Right lobe of liver (tissue), 6 donors: ENCODE measurements at regions not wholly inside any gene's neighbourhood (a gene's known extent, or its start where the extent isn't known, plus 50 kb on each side); places are given as distances from the start of the nearest gene placed in this dataset.
"Not testable (repeated sequence)": the region's sequence is repeated elsewhere in the genome, so short reads cannot be mapped to it uniquely, and the experiment has no call there.

Experiments
- ATAC-seq, 4 donors: fragments of 200-7000 bp; cut with Tn5 transposase; one replicate each; pipeline ENCODE4 v1.9.1; 2020; ENCODE audit warnings: mild to moderate bottlenecking in 4 of 4, moderate library complexity in 4 of 4
- DNase-seq, 3 donors: peaks; one replicate each; pipeline ENCODE4 v3.0.0-alpha.2; 2020
- H3K27ac ChIP-seq, 3 donors: fragments of 200-600 bp; one replicate each; pipeline ENCODE4 v1.8.0; 2022
- H3K27me3 ChIP-seq, 2 donors: fragments of 200-600 bp; one replicate each; pipeline ENCODE4 v1.8.0; 2022
- H3K36me3 ChIP-seq, 4 donors: fragments of 200-600 bp; sonication (generic) in 1 of 4; one replicate each; pipeline versions ENCODE4 v1.5.1 to v1.8.0; 2017 to 2022; ENCODE audit warnings: control low read depth in 1 of 4
- H3K4me1 ChIP-seq, 4 donors: fragments of 200-600 bp; sonication (generic) in 1 of 4; one replicate each; pipeline versions ENCODE4 v1.5.1 to v1.8.0; 2017 to 2022; ENCODE audit warnings: control low read depth in 1 of 4
- H3K4me3 ChIP-seq, 3 donors: fragments of 200-600 bp; one replicate each; pipeline ENCODE4 v1.8.0; 2022
- H3K9me3 ChIP-seq, 4 donors: fragments of 200-600 bp; sonication (generic) in 1 of 4; one replicate each; pipeline versions ENCODE4 v1.5.1 to v1.8.0; 2017 to 2022; ENCODE audit warnings: control low read depth in 1 of 4
- POLR2A ChIP-seq: fragments of 450-650 bp; IDR thresholded peaks from one replicate; pipeline ENCODE4 v1.6.1; 2017; ENCODE audit warnings: antibody characterized with exemption, mild to moderate bottlenecking
- WGBS: methylation state at CpG from one replicate; pipeline ENCODE4 v1.1.6; 2018; ENCODE audit warnings: low coverage, low lambda C conversion rate; ENCODE audit not compliant: insufficient coverage; ENCODE audit errors: missing lambda C conversion rate; 5-methylcytosine and 5-hydroxymethylcytosine counted together
- intact Hi-C, 2 donors: fragments of 100-400 bp; cut with DNase I; formaldehyde crosslinking; loops; one replicate each; pipeline versions ENCODE4 v1.11.2 to v1.14.1; 2022
- TF ChIP-seq, protein P1 (sequence below), 4 donors: fragments of 200-600 bp in 3 of 4; fragments of 450-650 bp in 1 of 4; IDR thresholded peaks; one replicate each; pipeline versions ENCODE4 v1.5.1 to v1.8.0; 2016 to 2022; ENCODE audit warnings: antibody characterized with exemption in 4 of 4, mild to moderate bottlenecking in 2 of 4
- donor health status: DM: no; HTN: yes; CAD: no.
- donor health status: DM: no; HTN: no; CAD: no.
- donor health status: DM: no; HTN: no; CAD: no.
- donor health status: DM: no; HTN: yes; CAD: no.
- donor health status: DM: no; HTN: yes; CAD: no.

DNA sequence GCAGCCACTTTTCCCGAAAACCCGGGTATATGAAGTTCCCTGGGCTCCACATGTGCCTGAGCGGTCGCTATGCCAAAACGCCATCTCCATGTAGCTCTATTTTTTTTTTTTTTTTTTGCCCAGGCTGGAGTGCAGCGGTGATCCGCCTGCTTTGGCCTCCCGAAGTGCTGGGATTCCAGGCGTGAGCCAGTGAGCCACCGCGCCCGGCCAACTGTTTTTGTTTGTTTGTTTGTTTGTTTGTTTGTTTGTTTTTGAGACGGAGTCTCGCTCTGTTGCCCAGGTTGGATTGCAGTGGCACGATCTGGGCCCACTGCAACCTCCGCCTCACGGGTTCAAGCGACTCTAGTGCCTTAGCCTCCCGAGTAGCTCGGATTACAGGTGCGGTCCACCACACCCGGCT, 237.5 kb upstream of the IRAK1BP1 start:
- TF ChIP-seq, protein P1, sequence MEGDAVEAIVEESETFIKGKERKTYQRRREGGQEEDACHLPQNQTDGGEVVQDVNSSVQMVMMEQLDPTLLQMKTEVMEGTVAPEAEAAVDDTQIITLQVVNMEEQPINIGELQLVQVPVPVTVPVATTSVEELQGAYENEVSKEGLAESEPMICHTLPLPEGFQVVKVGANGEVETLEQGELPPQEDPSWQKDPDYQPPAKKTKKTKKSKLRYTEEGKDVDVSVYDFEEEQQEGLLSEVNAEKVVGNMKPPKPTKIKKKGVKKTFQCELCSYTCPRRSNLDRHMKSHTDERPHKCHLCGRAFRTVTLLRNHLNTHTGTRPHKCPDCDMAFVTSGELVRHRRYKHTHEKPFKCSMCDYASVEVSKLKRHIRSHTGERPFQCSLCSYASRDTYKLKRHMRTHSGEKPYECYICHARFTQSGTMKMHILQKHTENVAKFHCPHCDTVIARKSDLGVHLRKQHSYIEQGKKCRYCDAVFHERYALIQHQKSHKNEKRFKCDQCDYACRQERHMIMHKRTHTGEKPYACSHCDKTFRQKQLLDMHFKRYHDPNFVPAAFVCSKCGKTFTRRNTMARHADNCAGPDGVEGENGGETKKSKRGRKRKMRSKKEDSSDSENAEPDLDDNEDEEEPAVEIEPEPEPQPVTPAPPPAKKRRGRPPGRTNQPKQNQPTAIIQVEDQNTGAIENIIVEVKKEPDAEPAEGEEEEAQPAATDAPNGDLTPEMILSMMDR (IDR thresholded peaks at IDR 0.05), result no peak
- TF ChIP-seq POLR2A, result no peak
- ATAC-seq (no peak), DNase-seq (no peak)
- Histone ChIP-seq H3K27ac (no peak overlapping the region), H3K27me3 (no peaks in the 10 kb centered on the region), H3K9me3 (no peaks in the 10 kb centered on the region), H3K4me3 (no peak overlapping the region), H3K36me3 (no peaks in the 10 kb centered on the region), H3K4me1 (no peaks in the 10 kb centered on the region)
- intact Hi-C loops, result no loop called here
- WGBS, result 64% methylated on average over 6 of the region's 22 CpGs

DNA sequence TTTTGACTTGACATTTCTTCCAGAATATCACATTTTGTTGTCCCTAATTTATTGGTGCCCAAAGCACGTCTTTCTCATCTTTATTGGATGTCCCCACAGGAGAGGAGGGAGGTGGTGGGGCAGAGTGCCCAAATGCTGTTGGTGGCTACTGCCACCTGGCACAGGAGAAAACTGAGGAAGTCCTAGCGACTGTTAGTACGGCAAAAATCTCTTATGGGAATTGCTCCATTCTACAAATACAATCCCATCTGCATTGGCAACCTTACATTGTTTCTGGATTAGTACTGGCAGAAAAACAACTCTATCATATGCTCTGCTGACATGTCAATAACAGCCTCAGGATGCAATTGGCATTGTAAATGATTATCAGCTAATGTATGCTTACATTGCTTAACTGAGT, 235.4 kb upstream of the IRAK1BP1 start:
- DNase-seq (no peak), ATAC-seq (no peak)
- no peaks in the 10 kb centered on the region for H3K36me3 ChIP-seq
- no peak overlapping the region for H3K4me3 ChIP-seq
- H3K27ac ChIP-seq, result no peak overlapping the region
- WGBS, result 16% methylated on average over 3 of the region's 3 CpGs
- intact Hi-C loops, result no loop called here
- no peaks in the 10 kb centered on the region for H3K27me3 ChIP-seq
- no peaks in the 10 kb centered on the region for H3K9me3 ChIP-seq
- TF ChIP-seq, protein P1 (IDR thresholded peaks at IDR 0.05), result no peak
- TF ChIP-seq POLR2A, result no peak
- H3K4me1 ChIP-seq, result no peaks in the 10 kb centered on the region

DNA sequence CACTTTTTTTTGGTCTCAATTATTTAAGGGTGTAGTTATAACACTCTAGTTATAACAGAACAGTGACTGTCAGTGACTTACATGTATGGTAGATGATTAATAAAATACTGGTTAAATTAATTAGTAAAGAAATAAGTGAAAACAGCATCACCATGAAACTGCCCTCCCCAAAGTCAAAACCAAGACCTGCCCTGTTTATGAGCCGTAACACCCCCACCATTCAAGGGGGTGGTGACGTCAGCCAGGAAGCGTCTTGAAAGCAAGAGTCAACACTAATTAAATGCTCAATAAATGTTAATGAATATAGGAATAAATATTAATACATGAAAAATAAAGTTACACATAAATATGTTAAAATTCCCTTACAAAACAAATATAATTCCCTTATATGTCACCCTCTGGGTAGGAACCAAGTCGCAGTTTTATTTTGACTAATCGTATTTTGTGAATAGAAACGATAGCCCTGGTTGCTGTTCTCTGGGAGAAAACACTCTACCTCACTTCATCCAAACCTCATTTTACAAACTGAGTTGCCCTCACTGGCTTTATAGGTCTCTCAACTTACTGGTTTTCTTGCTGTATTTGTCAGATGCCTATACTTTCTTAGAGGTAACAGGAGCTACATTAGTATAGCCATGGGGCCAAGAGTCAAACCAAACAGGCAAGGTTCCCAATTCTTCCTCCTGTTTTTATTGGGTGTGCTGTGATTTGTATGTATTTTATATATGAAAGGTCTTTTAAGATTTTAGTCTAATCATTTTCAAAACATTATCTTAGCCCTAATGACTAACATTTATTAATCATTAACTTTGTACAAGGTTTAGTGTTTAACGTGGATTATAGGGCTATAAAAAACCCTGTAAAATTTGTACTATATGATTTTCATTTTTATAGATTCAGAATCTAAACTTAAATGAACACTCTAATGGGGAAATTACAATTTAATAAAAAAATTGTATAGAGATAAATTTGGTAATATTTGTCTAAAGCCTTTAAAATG, 227.9 kb upstream of the IRAK1BP1 start:
- intact Hi-C loops, result no loop called here
- no peaks in the 10 kb centered on the region for H3K4me1 ChIP-seq
- no peaks in the 10 kb centered on the region for H3K36me3 ChIP-seq
- H3K27ac ChIP-seq, result no peak overlapping the region
- no peaks in the 10 kb centered on the region for H3K9me3 ChIP-seq
- H3K27me3 ChIP-seq, result no peaks in the 10 kb centered on the region
- 52% methylated on average over 7 of the region's 7 CpGs for WGBS
- H3K4me3 ChIP-seq, result no peak overlapping the region
- ATAC-seq, result no peak
- TF ChIP-seq, protein P1 (IDR thresholded peaks at IDR 0.05), result no peak
- TF ChIP-seq POLR2A, result no peak
- no peak for DNase-seq

DNA sequence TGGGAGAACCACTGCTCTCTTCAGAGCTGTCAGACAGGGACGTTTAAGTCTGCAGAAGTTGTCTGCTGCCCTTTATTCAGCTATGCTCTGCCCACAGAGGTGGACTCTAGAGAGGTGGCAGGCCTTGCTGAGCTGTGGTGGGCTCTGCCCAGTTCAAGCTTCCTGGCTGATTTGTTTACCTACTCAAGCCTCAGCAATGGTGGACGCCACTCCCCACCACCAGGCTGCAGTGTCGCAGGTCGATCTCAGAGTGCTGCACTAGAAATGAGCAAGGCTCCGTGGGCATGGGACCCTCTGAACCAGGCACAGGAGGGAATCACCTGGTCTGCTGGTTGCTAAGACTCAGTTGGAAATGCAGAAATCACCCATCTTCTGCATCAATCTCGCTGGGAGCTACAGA, 223.4 kb upstream of the IRAK1BP1 start:
- H3K27me3 ChIP-seq, H3K27ac ChIP-seq, H3K36me3 ChIP-seq, intact Hi-C loops, DNase-seq, H3K4me3 ChIP-seq, ATAC-seq, H3K9me3 ChIP-seq, H3K4me1 ChIP-seq: not testable (repeated sequence)
- no CpG with 5 or more reads among the region's 6 CpGs for WGBS

DNA sequence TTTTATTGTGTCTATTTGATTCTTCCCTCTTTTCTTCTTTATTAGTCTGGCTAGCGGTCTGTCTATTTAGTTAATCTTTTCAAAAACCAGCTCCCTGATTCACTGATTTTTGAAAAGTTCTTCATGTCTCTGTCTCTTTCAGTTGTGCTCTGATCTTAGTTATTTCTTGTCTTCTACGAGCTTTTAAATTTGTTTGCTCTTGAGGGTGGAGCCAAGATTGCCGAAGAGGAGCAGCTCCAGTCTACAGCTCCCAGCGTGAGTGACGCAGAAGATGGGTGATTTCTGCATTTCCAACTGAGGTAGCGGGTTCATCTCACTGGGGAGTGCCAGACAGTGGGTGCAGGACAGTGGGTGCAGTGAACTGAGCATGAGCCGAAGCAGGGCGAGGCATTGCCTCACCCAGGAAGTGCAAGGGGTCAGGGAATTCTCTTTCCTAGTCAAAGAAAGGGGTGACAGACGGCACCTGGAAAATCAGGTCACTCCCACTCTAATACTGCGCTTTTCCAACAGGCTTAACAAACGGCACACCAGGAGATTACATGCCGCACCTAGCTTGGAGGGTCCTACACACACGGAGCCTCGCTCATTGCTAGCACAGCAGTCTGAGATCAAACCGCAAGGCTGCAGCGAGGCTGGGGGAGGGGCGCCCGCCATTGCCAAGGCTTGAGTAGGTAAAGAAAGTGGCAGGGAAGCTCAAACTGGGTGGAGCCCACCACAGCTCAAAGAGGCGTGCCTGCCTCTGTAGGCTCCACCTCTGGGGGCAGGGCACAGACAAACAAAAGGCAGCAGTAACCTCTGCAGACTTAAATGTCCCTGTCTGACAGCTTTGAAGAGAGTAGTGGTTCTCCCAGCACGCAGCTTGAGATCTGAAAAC, 220.6 kb upstream of the IRAK1BP1 start:
- H3K4me3 ChIP-seq, DNase-seq, H3K4me1 ChIP-seq, H3K27ac ChIP-seq, H3K36me3 ChIP-seq, intact Hi-C loops, H3K9me3 ChIP-seq, H3K27me3 ChIP-seq, ATAC-seq: not testable (repeated sequence)
- 62% methylated on average over 8 of the region's 20 CpGs for WGBS

DNA sequence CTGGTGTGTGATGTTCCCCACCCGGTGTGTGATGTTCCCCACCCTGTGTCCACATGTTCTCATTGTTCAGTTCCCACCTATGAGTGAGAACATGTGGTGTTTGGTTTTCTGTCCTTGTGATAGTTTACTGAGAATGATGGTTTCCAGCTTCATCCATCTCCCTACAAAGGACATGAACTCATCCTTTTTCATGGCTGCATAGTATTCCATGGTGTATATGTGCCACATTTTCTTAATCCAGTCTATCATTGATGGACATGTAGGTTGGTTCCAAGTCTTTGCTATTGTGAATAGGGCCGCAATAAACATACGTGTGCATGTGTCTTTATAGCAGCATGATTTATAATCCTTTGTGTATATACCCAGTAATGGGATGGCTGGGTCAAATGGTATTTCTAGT, 201.5 kb upstream of the IRAK1BP1 start:
- DNase-seq, ATAC-seq, intact Hi-C loops, H3K4me3 ChIP-seq, H3K27ac ChIP-seq, H3K4me1 ChIP-seq, H3K9me3 ChIP-seq, H3K36me3 ChIP-seq, H3K27me3 ChIP-seq: not testable (repeated sequence)
- 83% methylated on average over 3 of the region's 3 CpGs for WGBS
